ENCODE measurements at regions not wholly inside any gene's neighbourhood (a gene's known extent, or its start where the extent isn't known, plus 50 kb on each side); places are given as distances from the start of the nearest gene placed in this dataset.

DNA sequence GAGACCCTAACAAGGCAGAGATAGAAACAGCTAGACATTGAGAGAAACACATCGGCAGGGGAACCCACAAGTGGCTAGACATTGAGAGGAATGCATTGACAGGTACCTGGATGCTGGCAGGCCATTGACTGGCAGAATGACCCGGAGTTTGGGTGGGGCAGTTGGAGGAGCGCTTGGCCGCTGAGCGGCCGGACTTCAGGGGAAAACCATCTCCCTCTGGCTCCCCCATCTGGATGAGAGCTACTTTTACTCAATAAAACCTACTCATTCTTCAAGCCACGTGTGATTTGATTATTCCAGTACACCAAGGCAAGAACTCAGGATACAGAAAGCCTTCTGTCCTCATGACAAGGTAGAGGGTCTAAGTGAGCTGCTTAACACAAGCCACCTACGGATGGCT lies 473.4 kb downstream of the SLITRK5 start:
- TF ChIP-seq CTCF (IDR thresholded peaks at IDR 0.05; ENCODE audit: low read depth, low read length) (no peak), EZH2phosphoT487 (IDR thresholded peaks at IDR 0.05; ENCODE audit: low read depth) (no peak)

Data from OCI-LY3 (cell line).